Ectodermal cell (in vitro differentiated cells): ENCODE measurements at regions not wholly inside any gene's neighbourhood (a gene's known extent, or its start where the extent isn't known, plus 50 kb on each side); places are given as distances from the start of the nearest gene placed in this dataset.

Experiments
- H3K27ac ChIP-seq: 2 replicates; pipeline ENCODE4 v1.7.0; 2013; ENCODE audit warnings: mild to moderate bottlenecking, low read depth, low read length; ENCODE audit not compliant: insufficient read depth, poor library complexity, severe bottlenecking
- H3K27me3 ChIP-seq: 2 replicates; pipeline ENCODE4 v1.7.0; 2013; ENCODE audit warnings: mild to moderate bottlenecking, low read length; ENCODE audit not compliant: insufficient read depth, control insufficient read depth, poor library complexity, severe bottlenecking
- H3K36me3 ChIP-seq: one replicate; pipeline ENCODE4 v1.7.0; 2013; ENCODE audit warnings: low read length; ENCODE audit not compliant: control insufficient read depth, insufficient read depth
- H3K4me1 ChIP-seq: one replicate; pipeline ENCODE4 v1.7.0; 2013; ENCODE audit warnings: low read length; ENCODE audit not compliant: control insufficient read depth, insufficient read depth
- H3K4me3 ChIP-seq: 2 replicates; pipeline ENCODE4 v1.7.0; 2013; ENCODE audit warnings: low read depth, low read length, control low read depth; ENCODE audit not compliant: insufficient read depth
- H3K9me3 ChIP-seq: 2 replicates; pipeline ENCODE4 v1.7.0; 2013; ENCODE audit warnings: mild to moderate bottlenecking, low read length, moderate library complexity; ENCODE audit not compliant: control insufficient read depth
- WGBS, 2 experiments: methylation state at CpG; one replicate each; pipeline ENCODE4 v1.1.7; 2013; ENCODE audit warnings: missing lambda C conversion rate in 2 of 2; 5-methylcytosine and 5-hydroxymethylcytosine counted together

GRCh38 chr18:43547456-43547855 lies 270.2 kb upstream of the SYT4 start:
- Histone ChIP-seq H3K27me3 (no peaks in the 10 kb centered on the region), H3K4me3 (no peak overlapping the region), H3K36me3 (no peaks in the 10 kb centered on the region), H3K27ac (no peak overlapping the region), H3K4me1 (no peaks in the 10 kb centered on the region), H3K9me3 (no peaks in the 10 kb centered on the region)
- whole genome bisulfite sequencing, 2 experiments: 71% methylated on average over 1 of the region's 1 CpG; no CpG with 5 or more reads in 1 of the 2 experiments

GRCh38 chr18:43559507-43559906 lies 282.2 kb upstream of the SYT4 start:
- Histone ChIP-seq H3K27me3 (no peaks in the 10 kb centered on the region), H3K4me3 (no peak overlapping the region), H3K36me3 (no peaks in the 10 kb centered on the region), H3K9me3 (no peaks in the 10 kb centered on the region), H3K27ac (no peak overlapping the region), H3K4me1 (no peaks in the 10 kb centered on the region)
- 94% methylated on average over 3 of the region's 3 CpGs for WGBS, 2 experiments

- Histone ChIP-seq H3K36me3 (no peaks in the 10 kb centered on the region), H3K27ac (no peak overlapping the region), H3K9me3 (no peaks in the 10 kb centered on the region), H3K27me3 (no peaks in the 10 kb centered on the region), H3K4me1 (no peaks in the 10 kb centered on the region), H3K4me3 (no peak overlapping the region)
- 51 to 55% methylated on average over 3 of the region's 3 CpGs for WGBS, 2 experiments
These were observed 286.5 kb upstream of the SYT4 start for GRCh38 chr18:43563780-43564179.

- 85 to 93% methylated on average over 4 of the region's 4 CpGs for WGBS, 2 experiments
These were observed 293.3 kb upstream of the SYT4 start for GRCh38 chr18:43570593-43570992.

GRCh38 chr18:43571078-43571689 lies 293.9 kb upstream of the SYT4 start:
- Histone ChIP-seq H3K4me3 (no peak overlapping the region), H3K27ac (no peak overlapping the region), H3K27me3 (no peaks in the 10 kb centered on the region), H3K9me3 (no peaks in the 10 kb centered on the region), H3K4me1 (no peaks in the 10 kb centered on the region), H3K36me3 (no peaks in the 10 kb centered on the region)
- 41 to 79% methylated on average over 2 to 4 of the region's 4 CpGs for WGBS, 2 experiments

More at GRCh38 chr18:43570593-43570992, 293.3 kb upstream of the SYT4 start:
- no peaks in the 10 kb centered on the region for H3K4me1 ChIP-seq
- H3K4me3 ChIP-seq: no peak overlapping the region
- no peak overlapping the region for H3K27ac ChIP-seq
- H3K9me3 ChIP-seq: no peaks in the 10 kb centered on the region
- no peaks in the 10 kb centered on the region for H3K27me3 ChIP-seq
- no peaks in the 10 kb centered on the region for H3K36me3 ChIP-seq

- Histone ChIP-seq H3K27me3 (no peaks in the 10 kb centered on the region), H3K36me3 (no peaks in the 10 kb centered on the region), H3K4me1 (no peaks in the 10 kb centered on the region), H3K9me3 (no peaks in the 10 kb centered on the region), H3K4me3 (no peak overlapping the region), H3K27ac (no peak overlapping the region)
- 90 to 95% methylated on average over 2 of the region's 2 CpGs for WGBS, 2 experiments
These were observed 294.9 kb upstream of the SYT4 start for GRCh38 chr18:43572163-43572562.

GRCh38 chr18:43574974-43575373 lies 297.7 kb upstream of the SYT4 start:
- Histone ChIP-seq H3K27me3 (no peaks in the 10 kb centered on the region), H3K27ac (no peak overlapping the region), H3K36me3 (no peaks in the 10 kb centered on the region), H3K4me1 (no peaks in the 10 kb centered on the region), H3K9me3 (no peaks in the 10 kb centered on the region), H3K4me3 (no peak overlapping the region)
- 79 to 88% methylated on average over 1 to 2 of the region's 3 CpGs for WGBS, 2 experiments

- 100% methylated on average over 1 of the region's 1 CpG; no CpG with 5 or more reads in 1 of the 2 experiments for WGBS, 2 experiments
- Histone ChIP-seq H3K9me3 (no peaks in the 10 kb centered on the region), H3K4me1 (no peaks in the 10 kb centered on the region), H3K27ac (no peak overlapping the region), H3K27me3 (no peaks in the 10 kb centered on the region), H3K4me3 (no peak overlapping the region), H3K36me3 (no peaks in the 10 kb centered on the region)
These were observed 300.9 kb upstream of the SYT4 start for GRCh38 chr18:43578211-43578610.

- WGBS, 2 experiments: 85 to 88% methylated on average over 4 of the region's 4 CpGs
- Histone ChIP-seq H3K4me3 (no peak overlapping the region), H3K36me3 (no peaks in the 10 kb centered on the region), H3K27ac (no peak overlapping the region), H3K4me1 (no peaks in the 10 kb centered on the region), H3K27me3 (no peaks in the 10 kb centered on the region), H3K9me3 (no peaks in the 10 kb centered on the region)
These were observed 301.4 kb upstream of the SYT4 start for GRCh38 chr18:43578706-43579105.

- no peak overlapping the region for H3K4me3 ChIP-seq
- no peaks in the 10 kb centered on the region for H3K9me3 ChIP-seq
- H3K27ac ChIP-seq: no peak overlapping the region
- 90% methylated on average over 2 of the region's 2 CpGs for WGBS, 2 experiments
- H3K36me3 ChIP-seq: no peaks in the 10 kb centered on the region
- no peaks in the 10 kb centered on the region for H3K4me1 ChIP-seq
- no peaks in the 10 kb centered on the region for H3K27me3 ChIP-seq
These were observed 304.7 kb upstream of the SYT4 start for GRCh38 chr18:43581936-43582519.
